ENCODE measurements at regions not wholly inside any gene's neighbourhood (a gene's known extent, or its start where the extent isn't known, plus 50 kb on each side); places are given as distances from the start of the nearest gene placed in this dataset.

DNA sequence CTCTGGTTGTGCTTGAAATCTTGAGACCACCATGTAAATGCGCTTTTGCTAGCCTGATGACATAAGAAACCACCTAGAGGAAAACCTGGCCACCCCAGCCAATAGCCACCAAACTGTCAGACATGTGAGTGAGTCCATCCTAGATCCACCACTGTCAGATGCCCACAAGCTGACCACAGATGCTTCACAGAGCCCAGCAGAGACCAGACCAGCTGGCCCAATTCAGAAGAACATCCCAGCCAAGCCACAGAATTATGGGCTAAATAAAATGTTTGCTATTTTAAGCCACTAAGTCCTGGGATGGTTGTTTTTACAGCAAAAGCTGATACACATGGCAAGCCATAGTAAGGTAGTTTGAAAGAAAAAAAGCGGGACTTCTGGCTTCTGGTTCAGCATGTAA, 425.3 kb downstream of the KIF16B start:
- Histone ChIP-seq H3K4me1 (replicated peaks in 1 of 2; ENCODE audit: control insufficient read depth in 2 of 2, insufficient read depth in 2 of 2, low read length in 2 of 2) (no peaks in the 10 kb centered on the region), H3K9me3 (replicated peaks; ENCODE audit: control insufficient read depth, insufficient read depth, low read depth, low read length) (no peaks in the 10 kb centered on the region), H3K9ac (ENCODE audit: insufficient read depth in 1 of 2, low read depth in 2 of 2, low read length in 2 of 2) (no peak overlapping the region), H3K36me3 (ENCODE audit: control insufficient read depth, insufficient read depth, low read length) (no peaks in the 10 kb centered on the region), H3K9me1 (ENCODE audit: control insufficient read depth, insufficient read depth, low read length) (no peaks in the 10 kb centered on the region), H3K4me3 (no peak overlapping the region), H3K79me2 (ENCODE audit: control insufficient read depth, insufficient read depth, low read length) (no peaks in the 10 kb centered on the region), H4K20me1 (replicated peaks; ENCODE audit: control insufficient read depth, insufficient read depth, low read length) (no peaks in the 10 kb centered on the region), H3K27me3 (ENCODE audit: control insufficient read depth in 2 of 2, insufficient read depth in 2 of 2, low read length in 2 of 2) (no peaks in the 10 kb centered on the region), H3K27ac (ENCODE audit: extremely low read depth, low read depth, low read length) (no peak overlapping the region), H3K4me2 (ENCODE audit: insufficient read depth, low read length) (no peak overlapping the region), H2AFZ (ENCODE audit: low read depth, low read length) (no peak overlapping the region)
- no TSS peak for BruUV-seq (replicated peaks)
- POLR2A ChIA-PET, result no interaction called here
- intact Hi-C loops (cut with micrococcal nuclease), result no loop called here
- ATAC-seq (no peak), DNase-seq (ENCODE audit: extremely low read depth in 1 of 4, low spot score in 3 of 4) (no peak), FAIRE-seq (no peak)
- in situ Hi-C loops (cut with MboI), result no loop called here
- TF ChIP-seq MYBL2 (IDR thresholded peaks at IDR 0.05; ENCODE audit: low read depth), result no peak
- no peak for TF ChIP-seq MYBL2 (CRISPR knock-in tag; IDR thresholded peaks at IDR 0.05; ENCODE audit: borderline replicate concordance)
- TF ChIP-seq RAD51 (IDR thresholded peaks at IDR 0.05; ENCODE audit: borderline replicate concordance, low read depth), result no peak
- TF ChIP-seq, protein P1, sequence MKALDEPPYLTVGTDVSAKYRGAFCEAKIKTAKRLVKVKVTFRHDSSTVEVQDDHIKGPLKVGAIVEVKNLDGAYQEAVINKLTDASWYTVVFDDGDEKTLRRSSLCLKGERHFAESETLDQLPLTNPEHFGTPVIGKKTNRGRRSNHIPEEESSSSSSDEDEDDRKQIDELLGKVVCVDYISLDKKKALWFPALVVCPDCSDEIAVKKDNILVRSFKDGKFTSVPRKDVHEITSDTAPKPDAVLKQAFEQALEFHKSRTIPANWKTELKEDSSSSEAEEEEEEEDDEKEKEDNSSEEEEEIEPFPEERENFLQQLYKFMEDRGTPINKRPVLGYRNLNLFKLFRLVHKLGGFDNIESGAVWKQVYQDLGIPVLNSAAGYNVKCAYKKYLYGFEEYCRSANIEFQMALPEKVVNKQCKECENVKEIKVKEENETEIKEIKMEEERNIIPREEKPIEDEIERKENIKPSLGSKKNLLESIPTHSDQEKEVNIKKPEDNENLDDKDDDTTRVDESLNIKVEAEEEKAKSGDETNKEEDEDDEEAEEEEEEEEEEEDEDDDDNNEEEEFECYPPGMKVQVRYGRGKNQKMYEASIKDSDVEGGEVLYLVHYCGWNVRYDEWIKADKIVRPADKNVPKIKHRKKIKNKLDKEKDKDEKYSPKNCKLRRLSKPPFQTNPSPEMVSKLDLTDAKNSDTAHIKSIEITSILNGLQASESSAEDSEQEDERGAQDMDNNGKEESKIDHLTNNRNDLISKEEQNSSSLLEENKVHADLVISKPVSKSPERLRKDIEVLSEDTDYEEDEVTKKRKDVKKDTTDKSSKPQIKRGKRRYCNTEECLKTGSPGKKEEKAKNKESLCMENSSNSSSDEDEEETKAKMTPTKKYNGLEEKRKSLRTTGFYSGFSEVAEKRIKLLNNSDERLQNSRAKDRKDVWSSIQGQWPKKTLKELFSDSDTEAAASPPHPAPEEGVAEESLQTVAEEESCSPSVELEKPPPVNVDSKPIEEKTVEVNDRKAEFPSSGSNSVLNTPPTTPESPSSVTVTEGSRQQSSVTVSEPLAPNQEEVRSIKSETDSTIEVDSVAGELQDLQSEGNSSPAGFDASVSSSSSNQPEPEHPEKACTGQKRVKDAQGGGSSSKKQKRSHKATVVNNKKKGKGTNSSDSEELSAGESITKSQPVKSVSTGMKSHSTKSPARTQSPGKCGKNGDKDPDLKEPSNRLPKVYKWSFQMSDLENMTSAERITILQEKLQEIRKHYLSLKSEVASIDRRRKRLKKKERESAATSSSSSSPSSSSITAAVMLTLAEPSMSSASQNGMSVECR (CRISPR knock-in tag; IDR thresholded peaks at IDR 0.05), result no peak
- TF ChIP-seq SIN3B (IDR thresholded peaks at IDR 0.05; ENCODE audit: low read depth), result no peak
- TF ChIP-seq, protein P2, sequence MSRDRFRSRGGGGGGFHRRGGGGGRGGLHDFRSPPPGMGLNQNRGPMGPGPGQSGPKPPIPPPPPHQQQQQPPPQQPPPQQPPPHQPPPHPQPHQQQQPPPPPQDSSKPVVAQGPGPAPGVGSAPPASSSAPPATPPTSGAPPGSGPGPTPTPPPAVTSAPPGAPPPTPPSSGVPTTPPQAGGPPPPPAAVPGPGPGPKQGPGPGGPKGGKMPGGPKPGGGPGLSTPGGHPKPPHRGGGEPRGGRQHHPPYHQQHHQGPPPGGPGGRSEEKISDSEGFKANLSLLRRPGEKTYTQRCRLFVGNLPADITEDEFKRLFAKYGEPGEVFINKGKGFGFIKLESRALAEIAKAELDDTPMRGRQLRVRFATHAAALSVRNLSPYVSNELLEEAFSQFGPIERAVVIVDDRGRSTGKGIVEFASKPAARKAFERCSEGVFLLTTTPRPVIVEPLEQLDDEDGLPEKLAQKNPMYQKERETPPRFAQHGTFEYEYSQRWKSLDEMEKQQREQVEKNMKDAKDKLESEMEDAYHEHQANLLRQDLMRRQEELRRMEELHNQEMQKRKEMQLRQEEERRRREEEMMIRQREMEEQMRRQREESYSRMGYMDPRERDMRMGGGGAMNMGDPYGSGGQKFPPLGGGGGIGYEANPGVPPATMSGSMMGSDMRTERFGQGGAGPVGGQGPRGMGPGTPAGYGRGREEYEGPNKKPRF (IDR thresholded peaks at IDR 0.05; ENCODE audit: low read depth, low read length), result no peak
- no peak for TF ChIP-seq ZNF280A (IDR thresholded peaks at IDR 0.05; ENCODE audit: low read depth, partially characterized antibody)
- no peak for TF ChIP-seq FOXM1 (IDR thresholded peaks at IDR 0.05; ENCODE audit: low read depth)
- no peak for TF ChIP-seq FOXM1 (CRISPR knock-in tag; IDR thresholded peaks at IDR 0.05; ENCODE audit: low read depth)
- no peak for TF ChIP-seq SREBF2 (CRISPR knock-in tag; IDR thresholded peaks at IDR 0.05)
- CTCF ChIA-PET (ENCODE audit: low intra/inter-chr PET ratio), result no interaction called here
- WGBS (ENCODE audit: insufficient coverage, low coverage, missing lambda C conversion rate), result 0% methylated on average over 2 of the region's 2 CpGs

Measured in K562 (cell line).